ENCODE measurements at regions not wholly inside any gene's neighbourhood (a gene's known extent, or its start where the extent isn't known, plus 50 kb on each side); places are given as distances from the start of the nearest gene placed in this dataset.
"Not testable (repeated sequence)": the region's sequence is repeated elsewhere in the genome, so short reads cannot be mapped to it uniquely, and the experiment has no call there.

DNA sequence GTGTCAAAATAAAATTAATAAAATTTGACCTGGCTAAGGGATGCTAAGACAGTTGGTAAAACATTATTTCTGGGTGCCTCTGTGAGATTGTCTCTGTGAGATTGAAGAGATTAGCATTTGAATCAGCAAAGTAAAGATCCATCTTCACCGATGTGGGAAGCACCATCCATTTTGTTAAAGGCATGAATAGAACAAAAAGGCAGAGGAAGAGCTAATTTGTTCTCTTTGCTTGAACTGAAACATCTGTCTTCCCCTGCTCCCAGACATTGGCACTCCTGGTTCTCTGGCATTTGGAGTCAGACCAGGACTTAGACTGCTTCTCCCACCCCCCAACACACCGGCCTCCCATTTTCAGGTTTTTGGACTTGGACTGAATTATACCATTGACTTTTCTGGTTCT is 603.8 kb upstream of the LINC00305 start:
- no peak for TF ChIP-seq CTCF (IDR thresholded peaks at IDR 0.05)
- Mint-ChIP-seq H3K9me3 (ENCODE audit: unreplicated experiment) (peaks cover 6% of the 10 kb centered on the region), H3K4me3 (ENCODE audit: unreplicated experiment) (no peak overlapping the region), H3K36me3 (ENCODE audit: unreplicated experiment) (no peaks in the 10 kb centered on the region), H3K27me3 (ENCODE audit: unreplicated experiment) (no peaks in the 10 kb centered on the region), H3K27ac (ENCODE audit: unreplicated experiment) (no peak overlapping the region), H3K4me1 (ENCODE audit: unreplicated experiment) (no peaks in the 10 kb centered on the region)
- DNase-seq (ENCODE audit: extremely low spot score, unreplicated experiment), result no peak

DNA sequence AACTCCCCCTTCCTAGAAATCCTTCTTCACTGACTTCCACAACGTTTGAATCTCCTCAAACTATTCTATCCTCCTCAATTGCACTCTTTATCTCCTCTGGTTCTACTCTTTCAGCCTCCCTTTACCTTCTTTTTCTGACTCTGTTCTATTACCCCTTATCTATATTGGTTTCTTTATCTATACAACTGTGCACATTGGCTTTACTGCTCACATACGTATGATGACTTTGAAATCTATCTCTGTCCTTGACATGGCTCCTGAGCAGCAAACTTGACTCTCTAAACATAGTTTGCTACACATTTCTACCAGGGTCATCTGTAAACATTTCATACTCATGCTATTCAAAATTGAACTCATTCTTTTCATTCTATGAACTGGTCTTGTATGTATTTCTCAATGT is 601.0 kb upstream of the LINC00305 start:
- H3K27ac Mint-ChIP-seq (ENCODE audit: unreplicated experiment), result no peak overlapping the region
- H3K36me3 Mint-ChIP-seq (ENCODE audit: unreplicated experiment), result no peaks in the 10 kb centered on the region
- no peak overlapping the region for H3K4me3 Mint-ChIP-seq (ENCODE audit: unreplicated experiment)
- no peak for TF ChIP-seq CTCF (IDR thresholded peaks at IDR 0.05)
- no peaks in the 10 kb centered on the region for H3K27me3 Mint-ChIP-seq (ENCODE audit: unreplicated experiment)
- H3K9me3 Mint-ChIP-seq (ENCODE audit: unreplicated experiment), result peaks cover 9% of the 10 kb centered on the region
- H3K4me1 Mint-ChIP-seq (ENCODE audit: unreplicated experiment), result no peaks in the 10 kb centered on the region
- no peak for DNase-seq (ENCODE audit: extremely low spot score, unreplicated experiment)

DNA sequence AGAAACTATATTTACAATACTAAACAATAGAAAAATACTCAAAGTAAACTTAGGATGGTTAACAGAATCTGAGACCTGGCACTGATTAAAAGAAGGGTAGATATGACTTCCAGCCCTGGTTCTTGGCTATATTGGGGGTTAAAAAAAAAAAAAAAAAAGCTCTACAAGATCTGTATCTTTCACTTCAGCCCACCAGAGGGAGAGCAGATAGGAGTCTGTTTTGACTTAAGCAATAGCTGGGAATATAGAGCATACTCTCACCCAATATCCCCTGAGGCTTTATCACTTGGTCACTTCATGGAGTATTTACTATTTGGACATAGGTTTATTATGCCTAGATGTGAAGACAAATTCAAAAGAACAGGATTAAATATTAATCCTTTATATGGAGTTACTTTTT is 598.9 kb upstream of the LINC00305 start:
- Mint-ChIP-seq H3K27ac (ENCODE audit: unreplicated experiment) (no peak overlapping the region), H3K9me3 (ENCODE audit: unreplicated experiment) (peaks cover 11% of the 10 kb centered on the region), H3K27me3 (ENCODE audit: unreplicated experiment) (no peaks in the 10 kb centered on the region), H3K4me3 (ENCODE audit: unreplicated experiment) (no peak overlapping the region), H3K4me1 (ENCODE audit: unreplicated experiment) (no peaks in the 10 kb centered on the region), H3K36me3 (ENCODE audit: unreplicated experiment) (no peaks in the 10 kb centered on the region)
- DNase-seq (ENCODE audit: extremely low spot score, unreplicated experiment), result no peak
- no peak for TF ChIP-seq CTCF (IDR thresholded peaks at IDR 0.05)

GRCh38 chr18:64742898-64743297 is 594.0 kb upstream of the LINC00305 start:
- no peaks in the 10 kb centered on the region for H3K27me3 Mint-ChIP-seq (ENCODE audit: unreplicated experiment)
- no peaks in the 10 kb centered on the region for H3K36me3 Mint-ChIP-seq (ENCODE audit: unreplicated experiment)
- no peaks in the 10 kb centered on the region for H3K4me1 Mint-ChIP-seq (ENCODE audit: unreplicated experiment)
- H3K9me3 Mint-ChIP-seq (ENCODE audit: unreplicated experiment), result peaks cover 9% of the 10 kb centered on the region
- H3K27ac Mint-ChIP-seq (ENCODE audit: unreplicated experiment), result no peak overlapping the region
- TF ChIP-seq CTCF (IDR thresholded peaks at IDR 0.05), result no peak
- no peak for DNase-seq (ENCODE audit: extremely low spot score, unreplicated experiment)
- H3K4me3 Mint-ChIP-seq (ENCODE audit: unreplicated experiment), result no peak overlapping the region

GRCh38 chr18:64734063-64734462 is 585.2 kb upstream of the LINC00305 start:
- Mint-ChIP-seq H3K36me3 (ENCODE audit: unreplicated experiment) (no peaks in the 10 kb centered on the region), H3K4me1 (ENCODE audit: unreplicated experiment) (no peaks in the 10 kb centered on the region), H3K9me3 (ENCODE audit: unreplicated experiment) (peaks cover 14% of the 10 kb centered on the region), H3K27ac (ENCODE audit: unreplicated experiment) (no peak overlapping the region), H3K27me3 (ENCODE audit: unreplicated experiment) (no peaks in the 10 kb centered on the region), H3K4me3 (ENCODE audit: unreplicated experiment) (no peak overlapping the region)
- TF ChIP-seq CTCF (IDR thresholded peaks at IDR 0.05), result no peak
- DNase-seq (ENCODE audit: extremely low spot score, unreplicated experiment), result no peak

GRCh38 chr18:64725657-64726056 is 576.8 kb upstream of the LINC00305 start:
- not testable (repeated sequence) for H3K27ac Mint-ChIP-seq (ENCODE audit: unreplicated experiment); H3K27me3 Mint-ChIP-seq (ENCODE audit: unreplicated experiment); H3K36me3 Mint-ChIP-seq (ENCODE audit: unreplicated experiment); H3K4me3 Mint-ChIP-seq (ENCODE audit: unreplicated experiment); DNase-seq (ENCODE audit: extremely low spot score, unreplicated experiment); H3K4me1 Mint-ChIP-seq (ENCODE audit: unreplicated experiment)
- peaks cover 24% of the 10 kb centered on the region for H3K9me3 Mint-ChIP-seq (ENCODE audit: unreplicated experiment)

Measured in osteocyte (in vitro differentiated cells).